Skeletal muscle satellite cell (primary cell): ENCODE measurements at regions not wholly inside any gene's neighbourhood (a gene's known extent, or its start where the extent isn't known, plus 50 kb on each side); places are given as distances from the start of the nearest gene placed in this dataset.
"Not testable (repeated sequence)": the region's sequence is repeated elsewhere in the genome, so short reads cannot be mapped to it uniquely, and the experiment has no call there.

Experiments used
- H3K27me3 ChIP-seq: 2 replicates; pipeline ENCODE4 v1.7.0; 2013; ENCODE audit warnings: low read length; ENCODE audit not compliant: control insufficient read depth, insufficient read depth
- H3K36me3 ChIP-seq: 2 replicates; pipeline ENCODE4 v1.7.0; 2013; ENCODE audit warnings: mild to moderate bottlenecking, control low read depth, low read length; ENCODE audit not compliant: insufficient read depth
- H3K4me1 ChIP-seq: 2 replicates; pipeline ENCODE4 v1.7.0; 2013; ENCODE audit warnings: low read length; ENCODE audit not compliant: control insufficient read depth, insufficient read depth
- H3K4me2 ChIP-seq: 2 replicates; pipeline ENCODE4 v1.7.0; 2013; ENCODE audit warnings: mild to moderate bottlenecking, low read length
- H3K4me3 ChIP-seq: 2 replicates; pipeline ENCODE4 v1.7.0; 2013; ENCODE audit warnings: low read length
- H3K9ac ChIP-seq: 2 replicates; pipeline ENCODE4 v1.7.0; 2013; ENCODE audit warnings: mild to moderate bottlenecking, low read depth, low read length, moderate library complexity
- H3K9me3 ChIP-seq: replicated peaks from 2 replicates; pipeline ENCODE4 v1.7.0; 2013; ENCODE audit warnings: mild to moderate bottlenecking, control low read depth, low read length

DNA sequence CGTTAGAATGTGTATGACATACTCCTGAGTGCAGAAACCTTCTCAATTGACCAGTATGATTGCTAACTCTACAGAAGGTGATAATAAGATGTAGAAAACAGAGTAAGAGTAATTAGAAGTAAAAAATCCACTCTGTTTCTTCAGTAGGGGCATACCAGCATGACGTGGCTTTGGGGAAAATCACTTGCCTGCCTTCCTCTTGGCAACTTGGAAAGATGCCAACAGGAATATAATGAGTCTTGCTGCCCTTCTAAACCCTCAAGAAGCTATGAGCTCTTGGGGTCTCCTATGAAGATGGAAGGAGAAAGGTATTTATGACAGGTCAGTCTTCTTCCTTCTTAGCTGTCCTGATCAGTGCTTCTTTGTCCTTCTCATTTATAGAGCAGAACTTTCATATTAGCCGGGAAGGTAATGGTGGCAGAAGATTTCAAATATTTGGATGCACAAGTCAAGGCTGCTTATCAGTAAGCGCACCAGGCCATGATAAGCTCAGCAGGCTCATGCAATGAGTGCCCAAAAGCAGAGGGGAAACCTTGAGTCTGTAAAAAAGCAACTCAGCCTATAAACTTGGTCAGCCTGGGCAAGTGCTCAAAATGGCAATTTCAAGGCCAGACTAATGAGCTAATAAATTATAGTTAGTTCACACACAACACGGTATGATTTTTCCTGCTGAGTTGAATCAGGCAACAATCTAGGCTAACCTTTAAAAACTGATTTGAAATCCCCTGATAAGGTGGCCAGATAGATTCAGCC lies 69.7 kb upstream of the PPARGC1A start:
- Histone ChIP-seq H3K9me3 (no peaks in the 10 kb centered on the region), H3K36me3 (no peaks in the 10 kb centered on the region), H3K4me3 (no peak overlapping the region), H3K9ac (no peak overlapping the region), H3K4me1 (peaks cover 4% of the 10 kb centered on the region), H3K4me2 (no peak overlapping the region), H3K27me3 (peaks cover 26% of the 10 kb centered on the region)

DNA sequence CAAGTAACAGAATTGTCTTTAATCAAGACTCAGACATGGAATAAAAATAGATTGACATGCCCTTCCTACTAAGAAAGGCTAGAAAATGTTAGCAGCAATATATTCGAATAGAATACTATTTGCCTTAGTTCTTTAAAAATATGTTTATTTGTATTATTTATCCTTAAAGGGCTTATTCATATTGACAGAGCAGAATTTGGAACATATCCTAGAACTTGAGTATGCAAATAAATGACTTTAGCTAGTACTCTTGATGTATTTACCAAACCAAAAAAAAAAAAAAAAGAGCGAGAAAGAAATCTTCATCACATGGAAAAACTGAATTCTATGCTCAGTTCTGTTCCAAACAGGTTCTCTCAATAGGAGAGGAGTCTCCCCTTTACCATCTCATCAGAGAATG lies 68.9 kb upstream of the PPARGC1A start:
- H3K4me2 ChIP-seq, result no peak overlapping the region
- H3K27me3 ChIP-seq, result peaks cover 19% of the 10 kb centered on the region
- H3K9ac ChIP-seq, result no peak overlapping the region
- no peaks in the 10 kb centered on the region for H3K9me3 ChIP-seq
- peaks cover 4% of the 10 kb centered on the region for H3K4me1 ChIP-seq
- H3K36me3 ChIP-seq, result no peaks in the 10 kb centered on the region
- H3K4me3 ChIP-seq, result no peak overlapping the region

DNA sequence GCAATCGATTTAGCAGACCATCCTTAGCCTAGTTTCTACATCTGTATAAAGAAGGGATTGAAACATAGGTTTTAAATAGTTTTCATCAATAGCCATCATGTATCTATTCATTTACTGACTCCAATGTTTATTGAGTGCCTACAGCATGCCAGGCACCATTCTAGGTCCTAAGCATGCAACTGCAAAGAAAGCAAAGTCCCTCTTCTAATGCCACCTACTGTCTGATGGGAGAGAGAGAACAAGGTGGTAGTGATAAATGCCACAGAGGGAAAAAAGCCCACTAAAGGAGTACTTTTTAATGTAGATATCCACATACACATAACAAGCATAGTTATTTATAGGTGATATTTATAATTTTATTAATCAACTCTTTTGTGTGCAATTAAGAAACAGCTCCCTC lies 67.6 kb upstream of the PPARGC1A start:
- Histone ChIP-seq H3K9me3 (no peaks in the 10 kb centered on the region), H3K36me3 (no peaks in the 10 kb centered on the region), H3K4me3 (no peak overlapping the region), H3K9ac (no peak overlapping the region), H3K4me1 (peaks cover 4% of the 10 kb centered on the region), H3K27me3 (peaks cover 7% of the 10 kb centered on the region), H3K4me2 (no peak overlapping the region)

DNA sequence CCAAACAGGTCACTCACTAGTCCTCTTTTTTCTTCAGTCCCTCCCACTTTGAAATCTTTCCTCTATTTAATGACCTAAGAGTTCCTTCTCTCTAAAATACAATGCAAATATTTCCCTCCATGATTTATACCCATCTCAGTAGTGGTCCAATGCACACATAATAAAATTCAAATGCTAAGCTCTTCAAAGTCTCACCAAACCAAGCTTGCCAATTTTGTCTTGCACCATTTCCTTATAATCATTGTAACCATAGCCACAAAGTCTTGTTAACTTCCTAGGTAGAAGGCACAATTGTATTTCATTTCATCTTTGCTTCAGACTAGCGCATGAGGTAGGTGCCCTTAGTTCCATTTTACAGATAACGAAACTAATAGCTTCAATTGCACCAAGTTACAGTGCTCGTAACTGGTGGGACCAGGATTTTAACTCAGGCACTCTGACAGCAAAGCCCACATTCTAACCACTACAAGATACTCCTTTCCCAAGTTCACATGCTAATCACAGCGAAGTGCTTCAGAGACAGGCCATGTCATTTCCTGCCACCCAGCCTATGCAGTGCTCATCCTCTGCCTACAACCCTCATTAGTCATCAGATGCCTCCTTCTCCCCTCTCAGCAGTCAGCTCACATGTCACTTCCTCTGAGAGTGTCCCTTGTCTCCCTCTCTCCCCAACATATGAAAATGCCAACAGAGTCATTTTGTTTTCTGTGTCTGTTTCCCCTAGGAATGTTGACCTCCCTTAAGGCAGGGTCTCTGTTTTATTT lies 66.9 kb upstream of the PPARGC1A start:
- no peak overlapping the region for H3K9ac ChIP-seq

DNA sequence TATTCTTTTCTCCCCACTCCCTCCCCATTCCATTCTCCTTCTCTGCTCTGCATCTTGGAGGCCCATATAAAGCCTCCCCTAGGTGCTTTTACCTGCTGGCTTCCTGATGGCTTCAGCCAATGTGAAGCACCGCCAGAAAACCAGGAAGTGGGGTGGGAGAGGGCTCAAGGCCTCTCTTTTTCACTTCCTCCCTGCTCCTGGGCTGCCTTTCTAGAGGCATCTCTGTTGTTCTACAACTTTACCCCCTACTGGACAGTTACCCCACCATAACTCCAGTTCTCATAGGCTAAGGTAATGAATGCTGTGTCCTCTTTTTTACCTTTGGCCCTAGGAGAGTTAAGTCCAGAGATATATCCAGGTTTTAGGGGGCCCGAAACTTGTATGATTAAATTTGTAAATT lies 62.4 kb upstream of the PPARGC1A start:
- no peak overlapping the region for H3K4me2 ChIP-seq
- no peak overlapping the region for H3K4me3 ChIP-seq
- no peaks in the 10 kb centered on the region for H3K27me3 ChIP-seq
- H3K9me3 ChIP-seq, result no peaks in the 10 kb centered on the region
- peaks cover 4% of the 10 kb centered on the region for H3K4me1 ChIP-seq
- no peak overlapping the region for H3K9ac ChIP-seq
- H3K36me3 ChIP-seq, result no peaks in the 10 kb centered on the region

More for the DNA sequence above, 66.9 kb upstream of the PPARGC1A start:
- Histone ChIP-seq H3K4me1 (peaks cover 4% of the 10 kb centered on the region), H3K27me3 (peaks cover 4% of the 10 kb centered on the region), H3K4me3 (no peak overlapping the region), H3K9me3 (no peaks in the 10 kb centered on the region), H3K36me3 (no peaks in the 10 kb centered on the region), H3K4me2 (no peak overlapping the region)

DNA sequence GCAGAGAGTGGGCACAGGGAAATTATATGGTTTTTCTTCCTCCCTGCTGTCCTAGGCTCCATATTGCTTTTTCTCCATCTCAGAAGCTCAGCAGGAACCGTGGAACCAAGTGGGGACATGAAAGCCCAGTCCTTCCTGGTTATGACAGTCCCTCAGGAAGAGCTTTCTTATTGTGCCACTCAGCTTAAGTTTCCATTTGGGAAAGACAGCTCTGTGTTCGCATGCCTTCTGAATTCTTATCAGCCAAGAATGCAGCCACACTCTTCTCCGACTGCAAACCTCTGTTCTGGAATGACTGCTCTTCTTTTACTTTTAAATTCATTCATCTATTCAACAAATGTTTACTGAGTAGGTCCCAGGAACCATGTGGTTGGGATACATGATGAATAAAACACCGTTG lies 58.0 kb upstream of the PPARGC1A start:
- Histone ChIP-seq H3K27me3 (no peaks in the 10 kb centered on the region), H3K9ac (no peak overlapping the region), H3K9me3 (no peaks in the 10 kb centered on the region), H3K4me1 (peaks cover 22% of the 10 kb centered on the region), H3K36me3 (no peaks in the 10 kb centered on the region), H3K4me2 (no peak overlapping the region), H3K4me3 (no peak overlapping the region)

DNA sequence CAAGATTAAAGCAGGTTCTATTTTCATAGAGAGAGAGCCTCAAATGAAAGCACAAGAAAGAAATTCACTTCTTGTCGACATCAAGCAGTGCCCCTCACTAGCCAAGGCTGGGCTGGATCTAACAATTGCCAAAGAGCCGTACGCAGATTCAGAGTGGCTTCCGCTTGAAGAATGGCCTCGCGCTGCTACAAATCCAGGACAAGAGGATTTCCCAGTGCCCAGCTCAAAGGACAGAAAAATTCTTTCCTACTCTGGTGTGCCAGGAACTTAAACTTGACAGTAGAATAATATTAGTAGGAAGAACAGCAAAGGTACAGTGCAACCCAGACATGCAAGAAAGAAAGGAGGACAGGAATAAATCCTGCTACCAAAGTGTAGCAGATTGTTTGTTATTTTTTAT lies 56.5 kb upstream of the PPARGC1A start:
- H3K36me3 ChIP-seq, result no peaks in the 10 kb centered on the region
- H3K9ac ChIP-seq, result peak overlapping the region; percentile 52
- H3K27me3 ChIP-seq, result no peaks in the 10 kb centered on the region
- H3K4me3 ChIP-seq, result no peak overlapping the region
- no peaks in the 10 kb centered on the region for H3K9me3 ChIP-seq
- H3K4me2 ChIP-seq, result no peak overlapping the region
- H3K4me1 ChIP-seq, result peaks cover 22% of the 10 kb centered on the region

DNA sequence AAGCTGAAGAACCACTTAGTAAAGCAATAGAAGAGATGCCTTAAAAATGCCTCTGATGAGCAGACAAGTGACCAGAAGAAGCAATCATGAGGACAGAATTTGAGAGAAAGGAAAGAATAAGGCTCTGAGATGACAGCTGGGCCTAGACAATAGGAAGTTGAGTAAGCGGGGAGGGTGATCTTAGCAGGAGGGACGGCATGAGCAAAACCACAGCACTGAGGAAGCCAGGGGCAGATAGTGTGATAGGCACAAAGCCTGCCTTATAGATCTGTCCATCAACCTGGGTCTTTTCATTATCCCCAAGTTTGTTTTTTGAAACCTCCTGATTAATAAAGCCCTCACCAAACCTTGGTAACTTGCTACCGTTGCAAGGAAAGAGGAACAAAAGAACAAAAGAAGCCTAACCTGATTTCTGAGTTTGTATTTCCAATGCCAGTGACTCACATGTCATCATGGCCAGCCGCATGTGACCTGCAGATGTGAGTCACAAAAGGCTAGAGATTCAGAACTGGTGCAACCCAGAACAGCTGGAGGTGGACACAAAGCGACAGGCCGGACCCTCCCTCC lies 55.7 kb upstream of the PPARGC1A start:
- Histone ChIP-seq H3K4me1 (peaks cover 22% of the 10 kb centered on the region), H3K9ac (peak overlapping the region; percentile 52), H3K4me3 (peak overlapping the region; percentile 32), H3K27me3 (no peaks in the 10 kb centered on the region), H3K36me3 (no peaks in the 10 kb centered on the region), H3K4me2 (peak overlapping the region; percentile 58), H3K9me3 (no peaks in the 10 kb centered on the region)

DNA sequence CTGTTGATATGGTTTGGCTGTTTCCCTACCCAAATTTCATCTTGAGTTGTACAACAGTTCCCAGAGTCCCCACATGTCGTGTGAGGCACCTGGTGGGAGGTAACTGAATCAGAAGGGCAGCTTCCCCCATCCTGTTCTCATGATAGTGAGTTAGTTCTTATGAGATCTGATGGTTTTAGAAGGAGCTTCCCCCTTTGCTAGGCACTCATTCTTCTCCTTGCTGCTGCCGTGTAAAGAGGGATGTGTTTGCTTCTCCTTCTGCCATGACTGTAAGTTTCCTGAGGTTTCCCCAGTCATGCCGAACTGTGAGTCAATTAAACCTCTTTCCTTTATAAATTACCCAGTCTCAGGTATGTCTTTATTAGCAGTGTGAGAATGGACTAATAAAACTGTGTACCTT lies 54.7 kb upstream of the PPARGC1A start:
- H3K4me2 ChIP-seq, H3K36me3 ChIP-seq: not testable (repeated sequence)

DNA sequence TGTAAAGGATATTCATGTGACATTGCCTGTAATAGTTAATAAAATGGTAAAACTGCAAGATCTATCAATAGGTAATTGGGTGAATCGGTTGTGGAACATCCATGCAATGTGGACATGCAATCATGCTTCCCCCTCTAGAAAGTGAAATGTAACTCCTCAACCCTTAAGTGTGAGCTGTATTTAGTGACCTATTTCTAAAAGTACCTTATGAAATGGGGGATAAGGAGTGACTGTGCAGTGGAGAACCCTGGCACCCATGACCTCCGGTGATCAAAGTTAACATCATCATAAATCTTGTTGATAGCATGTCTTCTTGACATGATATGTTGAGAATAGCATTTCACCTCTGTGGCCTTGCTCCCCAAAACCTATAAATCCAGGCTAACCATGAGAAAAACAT lies 53.6 kb upstream of the PPARGC1A start:
- H3K9me3 ChIP-seq, result no peaks in the 10 kb centered on the region
- no peak overlapping the region for H3K4me2 ChIP-seq
- H3K4me3 ChIP-seq, result no peak overlapping the region
- no peaks in the 10 kb centered on the region for H3K36me3 ChIP-seq
- H3K27me3 ChIP-seq, result no peaks in the 10 kb centered on the region
- H3K9ac ChIP-seq, result no peak overlapping the region
- H3K4me1 ChIP-seq, result peaks cover 22% of the 10 kb centered on the region

More for the DNA sequence above, 54.7 kb upstream of the PPARGC1A start:
- peaks cover 22% of the 10 kb centered on the region for H3K4me1 ChIP-seq
- H3K9me3 ChIP-seq, H3K27me3 ChIP-seq, H3K9ac ChIP-seq, H3K4me3 ChIP-seq: not testable (repeated sequence)

DNA sequence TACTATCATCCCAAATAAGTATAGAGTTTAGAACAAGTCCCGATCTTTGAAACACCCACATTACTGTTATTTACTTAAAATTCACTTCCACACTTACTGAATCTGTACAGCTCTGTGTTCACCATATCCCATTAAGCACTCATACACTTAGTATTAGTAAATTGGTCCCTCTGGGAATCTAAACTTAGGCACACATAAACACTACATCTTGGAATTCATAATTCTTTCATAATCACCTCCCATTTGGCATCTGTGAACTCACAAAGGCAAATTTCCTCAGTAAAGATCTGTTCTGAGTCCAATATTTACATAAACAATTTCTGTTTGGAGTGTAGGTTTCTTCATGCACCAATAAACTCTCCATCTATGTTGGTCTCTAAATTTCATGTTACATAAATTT lies 52.6 kb upstream of the PPARGC1A start:
- Histone ChIP-seq H3K27me3 (no peaks in the 10 kb centered on the region), H3K9me3 (no peaks in the 10 kb centered on the region), H3K4me1 (peaks cover 22% of the 10 kb centered on the region), H3K4me3 (no peak overlapping the region), H3K4me2 (no peak overlapping the region), H3K9ac (no peak overlapping the region), H3K36me3 (no peaks in the 10 kb centered on the region)
